ENCODE measurements at regions not wholly inside any gene's neighbourhood (a gene's known extent, or its start where the extent isn't known, plus 50 kb on each side); places are given as distances from the start of the nearest gene placed in this dataset.

DNA sequence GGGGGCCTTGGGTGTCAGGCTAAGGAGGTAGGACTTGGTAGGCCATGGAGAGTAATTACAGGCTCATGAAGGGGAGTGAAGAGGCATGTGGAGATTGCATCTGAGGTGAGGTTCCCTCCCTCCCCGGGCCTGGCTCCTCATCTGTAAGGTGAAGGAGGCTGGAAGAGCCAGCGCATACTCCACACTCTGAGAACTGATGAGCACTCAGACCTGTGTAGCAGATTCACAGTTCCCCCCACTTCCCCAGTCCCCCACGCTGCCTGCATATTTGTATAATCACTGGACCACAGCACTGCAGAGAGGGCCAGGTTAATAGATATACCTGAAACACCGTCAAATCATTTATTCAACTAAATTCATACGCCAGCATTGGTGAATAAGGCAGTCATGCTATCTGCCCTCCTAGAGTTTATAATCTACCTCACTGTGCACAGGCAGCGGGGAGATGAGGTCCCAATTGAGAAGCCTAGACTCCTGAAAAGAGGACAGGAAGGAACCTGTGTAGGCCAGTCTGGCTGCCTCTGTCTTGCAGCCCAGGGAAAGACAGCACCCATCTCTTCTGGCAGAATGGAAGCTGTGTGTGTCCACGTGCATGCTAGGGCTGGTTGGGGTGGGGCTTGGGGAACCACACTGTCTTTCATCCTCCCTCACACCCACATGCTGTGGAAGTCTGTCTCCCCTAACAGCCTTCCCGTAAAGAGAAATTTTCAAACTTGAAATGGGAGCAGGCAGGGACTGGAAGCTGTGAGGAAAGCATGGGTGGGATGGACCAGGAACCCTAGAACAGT lies 110.6 kb upstream of the ATP1A1 start:
- H3K79me2 ChIP-seq (ENCODE audit: insufficient read depth) = no peaks in the 10 kb centered on the region
- no peaks in the 10 kb centered on the region for H3K36me3 ChIP-seq (replicated peaks in 1 of 2; ENCODE audit: control insufficient read depth in 1 of 2, insufficient read depth in 2 of 2, low read length in 1 of 2)
- 44% methylated on average over 8 of the region's 8 CpGs for WGBS (ENCODE audit: low lambda C conversion rate)
- H3K4me3 ChIP-seq (ENCODE audit: low read depth in 2 of 2, low read length in 1 of 2) = no peak overlapping the region
- TF ChIP-seq, protein P1, sequence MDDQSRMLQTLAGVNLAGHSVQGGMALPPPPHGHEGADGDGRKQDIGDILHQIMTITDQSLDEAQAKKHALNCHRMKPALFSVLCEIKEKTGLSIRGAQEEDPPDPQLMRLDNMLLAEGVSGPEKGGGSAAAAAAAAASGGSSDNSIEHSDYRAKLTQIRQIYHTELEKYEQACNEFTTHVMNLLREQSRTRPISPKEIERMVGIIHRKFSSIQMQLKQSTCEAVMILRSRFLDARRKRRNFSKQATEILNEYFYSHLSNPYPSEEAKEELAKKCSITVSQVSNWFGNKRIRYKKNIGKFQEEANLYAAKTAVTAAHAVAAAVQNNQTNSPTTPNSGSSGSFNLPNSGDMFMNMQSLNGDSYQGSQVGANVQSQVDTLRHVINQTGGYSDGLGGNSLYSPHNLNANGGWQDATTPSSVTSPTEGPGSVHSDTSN (IDR thresholded peaks at IDR 0.05) = no peak
- TF ChIP-seq RCOR1 (IDR thresholded peaks at IDR 0.05; ENCODE audit: low read length) = no peak
- TF ChIP-seq TCF12 (IDR thresholded peaks at IDR 0.05) = no peak
- H4K20me1 ChIP-seq (ENCODE audit: insufficient read depth) = no peaks in the 10 kb centered on the region
- no peaks in the 10 kb centered on the region for H3K27me3 ChIP-seq (ENCODE audit: insufficient read depth)
- H3K4me2 ChIP-seq = no peak overlapping the region
- H3K27ac ChIP-seq (ENCODE audit: low read depth in 2 of 2, low read length in 1 of 2) = no peak overlapping the region
- H3K9me3 ChIP-seq = no peaks in the 10 kb centered on the region
- H2AFZ ChIP-seq (ENCODE audit: low read depth) = no peak overlapping the region
- CTCF ChIA-PET = interaction anchor here (1.3 kb wide), 1 partner anchor 223 kb away, joined by 5 read pairs; no protein-coding TSS in a partner anchor
- H3K4me1 ChIP-seq (ENCODE audit: control insufficient read depth in 1 of 2, insufficient read depth in 2 of 2, low read depth in 1 of 2, low read length in 1 of 2) = no peaks in the 10 kb centered on the region
- POLR2A ChIA-PET = no interaction called here
- no peaks in the 10 kb centered on the region for H3K9me2 ChIP-seq
- no peak for DNase-seq
- H3K9ac ChIP-seq = no peak overlapping the region
- H3F3A ChIP-seq (replicated peaks; ENCODE audit: insufficient read depth) = no peaks in the 10 kb centered on the region

DNA sequence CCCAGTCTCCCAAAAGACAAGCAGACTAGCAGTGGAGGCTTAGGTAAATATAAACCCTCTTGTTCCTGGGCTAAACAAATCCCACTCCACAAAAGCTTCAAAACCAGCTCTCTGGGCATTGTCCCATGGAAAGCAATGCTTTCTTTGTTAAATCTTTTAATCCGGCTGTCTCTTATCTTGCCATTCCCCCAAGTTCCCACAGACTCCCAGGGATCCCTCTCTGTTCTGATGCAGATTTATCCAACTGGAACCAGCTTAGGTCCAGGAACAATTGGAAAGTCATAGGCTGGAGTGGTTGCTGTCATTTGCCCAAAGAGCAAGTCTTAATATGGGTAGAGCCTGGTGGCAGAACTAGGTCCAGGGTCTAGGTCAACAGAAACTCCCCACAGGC lies 110.1 kb upstream of the ATP1A1 start:
- DNase-seq = no peak
- no peaks in the 10 kb centered on the region for H3K79me2 ChIP-seq (ENCODE audit: insufficient read depth)
- CTCF ChIA-PET = interaction anchor here (1.3 kb wide), 1 partner anchor 222 kb away, joined by 5 read pairs; no protein-coding TSS in a partner anchor
- no peaks in the 10 kb centered on the region for H3K9me3 ChIP-seq
- H4K20me1 ChIP-seq (ENCODE audit: insufficient read depth) = no peaks in the 10 kb centered on the region
- H3K27me3 ChIP-seq (ENCODE audit: insufficient read depth) = no peaks in the 10 kb centered on the region
- H3K4me2 ChIP-seq = no peak overlapping the region
- no peaks in the 10 kb centered on the region for H3K36me3 ChIP-seq (replicated peaks in 1 of 2; ENCODE audit: control insufficient read depth in 1 of 2, insufficient read depth in 2 of 2, low read length in 1 of 2)
- no peak overlapping the region for H3K9ac ChIP-seq
- H3K9me2 ChIP-seq = no peaks in the 10 kb centered on the region
- peaks cover 0 to under 1% of the 10 kb centered on the region in 2 experiments; a peak in 1 of 4 replicates for H3K4me1 ChIP-seq (ENCODE audit: control insufficient read depth in 1 of 2, insufficient read depth in 2 of 2, low read depth in 1 of 2, low read length in 1 of 2)
- no peak overlapping the region for H2AFZ ChIP-seq (ENCODE audit: low read depth)
- no peaks in the 10 kb centered on the region for H3F3A ChIP-seq (replicated peaks; ENCODE audit: insufficient read depth)
- H3K4me3 ChIP-seq (ENCODE audit: low read depth in 2 of 2, low read length in 1 of 2) = no peak overlapping the region
- 86% methylated on average over 1 of the region's 1 CpG for WGBS (ENCODE audit: low lambda C conversion rate)
- H3K27ac ChIP-seq (ENCODE audit: low read depth in 2 of 2, low read length in 1 of 2) = no peak overlapping the region
- TF ChIP-seq NFIC (IDR thresholded peaks at IDR 0.05; ENCODE audit: borderline replicate concordance) = no peak
- TF ChIP-seq GABPA (IDR thresholded peaks at IDR 0.05; ENCODE audit: low read depth) = no peak
- TF ChIP-seq FOXJ3 (CRISPR knock-in tag; IDR thresholded peaks at IDR 0.05) = no peak
- TF ChIP-seq, protein P2, sequence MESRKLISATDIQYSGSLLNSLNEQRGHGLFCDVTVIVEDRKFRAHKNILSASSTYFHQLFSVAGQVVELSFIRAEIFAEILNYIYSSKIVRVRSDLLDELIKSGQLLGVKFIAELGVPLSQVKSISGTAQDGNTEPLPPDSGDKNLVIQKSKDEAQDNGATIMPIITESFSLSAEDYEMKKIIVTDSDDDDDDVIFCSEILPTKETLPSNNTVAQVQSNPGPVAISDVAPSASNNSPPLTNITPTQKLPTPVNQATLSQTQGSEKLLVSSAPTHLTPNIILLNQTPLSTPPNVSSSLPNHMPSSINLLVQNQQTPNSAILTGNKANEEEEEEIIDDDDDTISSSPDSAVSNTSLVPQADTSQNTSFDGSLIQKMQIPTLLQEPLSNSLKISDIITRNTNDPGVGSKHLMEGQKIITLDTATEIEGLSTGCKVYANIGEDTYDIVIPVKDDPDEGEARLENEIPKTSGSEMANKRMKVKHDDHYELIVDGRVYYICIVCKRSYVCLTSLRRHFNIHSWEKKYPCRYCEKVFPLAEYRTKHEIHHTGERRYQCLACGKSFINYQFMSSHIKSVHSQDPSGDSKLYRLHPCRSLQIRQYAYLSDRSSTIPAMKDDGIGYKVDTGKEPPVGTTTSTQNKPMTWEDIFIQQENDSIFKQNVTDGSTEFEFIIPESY (IDR thresholded peaks at IDR 0.05; ENCODE audit: borderline replicate concordance, low read depth) = no peak
- TF ChIP-seq, protein P3, sequence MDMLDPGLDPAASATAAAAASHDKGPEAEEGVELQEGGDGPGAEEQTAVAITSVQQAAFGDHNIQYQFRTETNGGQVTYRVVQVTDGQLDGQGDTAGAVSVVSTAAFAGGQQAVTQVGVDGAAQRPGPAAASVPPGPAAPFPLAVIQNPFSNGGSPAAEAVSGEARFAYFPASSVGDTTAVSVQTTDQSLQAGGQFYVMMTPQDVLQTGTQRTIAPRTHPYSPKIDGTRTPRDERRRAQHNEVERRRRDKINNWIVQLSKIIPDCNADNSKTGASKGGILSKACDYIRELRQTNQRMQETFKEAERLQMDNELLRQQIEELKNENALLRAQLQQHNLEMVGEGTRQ (IDR thresholded peaks at IDR 0.05; ENCODE audit: borderline replicate concordance, low read depth, low read length) = no peak
- TF ChIP-seq TEAD4 (IDR thresholded peaks at IDR 0.05; ENCODE audit: borderline replicate concordance, insufficient read depth) = no peak
- no peak for TF ChIP-seq YY1 (IDR thresholded peaks at IDR 0.05; ENCODE audit: low read depth)
- TF ChIP-seq FOSL2 (IDR thresholded peaks at IDR 0.05; ENCODE audit: borderline replicate concordance, low read depth) = no peak
- TF ChIP-seq JUND (IDR thresholded peaks at IDR 0.05) = no peak
- no peak for TF ChIP-seq SMC3 (IDR thresholded peaks at IDR 0.05; ENCODE audit: low read depth, low read length)
- TF ChIP-seq, protein P1 (IDR thresholded peaks at IDR 0.05) = no peak
- TF ChIP-seq RCOR1 (IDR thresholded peaks at IDR 0.05; ENCODE audit: low read length) = no peak
- no peak for TF ChIP-seq MEF2A (IDR thresholded peaks at IDR 0.05; ENCODE audit: borderline replicate concordance, low read depth)
- no peak for TF ChIP-seq GATA2 (CRISPR knock-in tag; IDR thresholded peaks at IDR 0.05)
- POLR2A ChIA-PET = no interaction called here

All from SK-N-SH (cell line).